ENCODE measurements at regions not wholly inside any gene's neighbourhood (a gene's known extent, or its start where the extent isn't known, plus 50 kb on each side); places are given as distances from the start of the nearest gene placed in this dataset.
"Not testable (repeated sequence)": the region's sequence is repeated elsewhere in the genome, so short reads cannot be mapped to it uniquely, and the experiment has no call there.

GRCh38 chr13:108102771-108103170 is 112.6 kb downstream of the LIG4 start:
- CTCF ChIA-PET, result no interaction called here
- no peaks in the 10 kb centered on the region for H3K4me1 Mint-ChIP-seq
- no peak for DNase-seq
- H3K27ac Mint-ChIP-seq, result no peak overlapping the region
- H3K9me3 Mint-ChIP-seq, result no peaks in the 10 kb centered on the region
- peaks cover 2% of the 10 kb centered on the region for H3K27me3 Mint-ChIP-seq
- H3K36me3 Mint-ChIP-seq, result no peaks in the 10 kb centered on the region
- no peak overlapping the region for H3K4me3 Mint-ChIP-seq

GRCh38 chr13:108096301-108096915 is 118.9 kb downstream of the LIG4 start:
- peaks cover 3% of the 10 kb centered on the region for H3K4me1 Mint-ChIP-seq
- H3K27ac Mint-ChIP-seq, result no peak overlapping the region
- H3K36me3 Mint-ChIP-seq, result no peaks in the 10 kb centered on the region
- no peak overlapping the region for H3K4me3 Mint-ChIP-seq
- DNase-seq, result no peak
- CTCF ChIA-PET, result no interaction called here
- peaks cover 3% of the 10 kb centered on the region for H3K27me3 Mint-ChIP-seq
- no peaks in the 10 kb centered on the region for H3K9me3 Mint-ChIP-seq

GRCh38 chr13:108095036-108095435 is 120.3 kb downstream of the LIG4 start:
- CTCF ChIA-PET, result no interaction called here
- Mint-ChIP-seq H3K4me1 (peaks cover 3% of the 10 kb centered on the region), H3K27ac (no peak overlapping the region), H3K9me3 (no peaks in the 10 kb centered on the region), H3K4me3 (no peak overlapping the region), H3K36me3 (no peaks in the 10 kb centered on the region), H3K27me3 (peaks cover 3% of the 10 kb centered on the region)
- no peak for DNase-seq

GRCh38 chr13:108093616-108094015 is 121.7 kb downstream of the LIG4 start:
- Mint-ChIP-seq H3K27ac (no peak overlapping the region), H3K27me3 (peaks cover 3% of the 10 kb centered on the region), H3K4me1 (peaks cover 3% of the 10 kb centered on the region), H3K36me3 (no peaks in the 10 kb centered on the region), H3K9me3 (no peaks in the 10 kb centered on the region), H3K4me3 (no peak overlapping the region)
- no peak for DNase-seq
- CTCF ChIA-PET, result no interaction called here

GRCh38 chr13:108087810-108088209 is 127.5 kb downstream of the LIG4 start:
- no peaks in the 10 kb centered on the region for H3K36me3 Mint-ChIP-seq
- H3K27me3 Mint-ChIP-seq, result no peaks in the 10 kb centered on the region
- no peak for DNase-seq
- no peak overlapping the region for H3K27ac Mint-ChIP-seq
- H3K4me1 Mint-ChIP-seq, result no peaks in the 10 kb centered on the region
- no peak overlapping the region for H3K4me3 Mint-ChIP-seq
- CTCF ChIA-PET, result no interaction called here
- no peaks in the 10 kb centered on the region for H3K9me3 Mint-ChIP-seq

- Mint-ChIP-seq H3K9me3 (no peaks in the 10 kb centered on the region), H3K27ac (no peak overlapping the region), H3K4me1 (no peaks in the 10 kb centered on the region), H3K27me3 (no peaks in the 10 kb centered on the region), H3K36me3 (no peaks in the 10 kb centered on the region), H3K4me3 (no peak overlapping the region)
- DNase-seq, result no peak
- CTCF ChIA-PET, result no interaction called here
Measured at GRCh38 chr13:108086678-108087077, 128.7 kb downstream of the LIG4 start.

- Mint-ChIP-seq H3K4me3 (no peak overlapping the region), H3K27ac (no peak overlapping the region), H3K27me3 (no peaks in the 10 kb centered on the region), H3K36me3 (no peaks in the 10 kb centered on the region), H3K4me1 (no peaks in the 10 kb centered on the region), H3K9me3 (no peaks in the 10 kb centered on the region)
- CTCF ChIA-PET, result no interaction called here
- no peak for DNase-seq
Measured at GRCh38 chr13:108084840-108085239, 130.5 kb downstream of the LIG4 start.

GRCh38 chr13:108083056-108083455 is 132.3 kb downstream of the LIG4 start:
- Mint-ChIP-seq H3K4me1 (no peaks in the 10 kb centered on the region), H3K27me3 (no peaks in the 10 kb centered on the region), H3K36me3 (no peaks in the 10 kb centered on the region), H3K4me3 (no peak overlapping the region), H3K27ac (no peak overlapping the region), H3K9me3 (peaks cover 4% of the 10 kb centered on the region)
- no peak for DNase-seq
- CTCF ChIA-PET, result no interaction called here

- no peak overlapping the region for H3K27ac Mint-ChIP-seq
- CTCF ChIA-PET, result no interaction called here
- H3K4me3 Mint-ChIP-seq, result no peak overlapping the region
- H3K9me3 Mint-ChIP-seq, result peaks cover 4% of the 10 kb centered on the region
- H3K27me3 Mint-ChIP-seq, result no peaks in the 10 kb centered on the region
- H3K36me3 Mint-ChIP-seq, result no peaks in the 10 kb centered on the region
- DNase-seq, result no peak
- no peaks in the 10 kb centered on the region for H3K4me1 Mint-ChIP-seq
Measured at GRCh38 chr13:108082481-108082880, 132.9 kb downstream of the LIG4 start.

GRCh38 chr13:108077284-108077683 is 138.1 kb downstream of the LIG4 start:
- CTCF ChIA-PET, result no interaction called here
- Mint-ChIP-seq H3K9me3 (peaks cover 11% of the 10 kb centered on the region), H3K4me3 (no peak overlapping the region)

GRCh38 chr13:108074429-108074828 is 140.9 kb downstream of the LIG4 start:
- peaks cover 11% of the 10 kb centered on the region for H3K9me3 Mint-ChIP-seq
- DNase-seq, H3K27ac Mint-ChIP-seq, H3K27me3 Mint-ChIP-seq, CTCF ChIA-PET, H3K4me3 Mint-ChIP-seq, H3K4me1 Mint-ChIP-seq, H3K36me3 Mint-ChIP-seq: not testable (repeated sequence)

More at GRCh38 chr13:108077284-108077683, 138.1 kb downstream of the LIG4 start:
- Mint-ChIP-seq H3K27me3 (no peaks in the 10 kb centered on the region), H3K36me3 (no peaks in the 10 kb centered on the region), H3K27ac (no peak overlapping the region), H3K4me1 (no peaks in the 10 kb centered on the region)
- DNase-seq, result no peak

- no peak for DNase-seq
- H3K27me3 Mint-ChIP-seq, result no peaks in the 10 kb centered on the region
- H3K9me3 Mint-ChIP-seq, result no peaks in the 10 kb centered on the region
- no peak overlapping the region for H3K27ac Mint-ChIP-seq
- no peaks in the 10 kb centered on the region for H3K4me1 Mint-ChIP-seq
- H3K36me3 Mint-ChIP-seq, result no peaks in the 10 kb centered on the region
- no peak overlapping the region for H3K4me3 Mint-ChIP-seq
- CTCF ChIA-PET, result no interaction called here
Measured at GRCh38 chr13:108070925-108071324, 144.4 kb downstream of the LIG4 start.

GRCh38 chr13:108070491-108070890 is 144.8 kb downstream of the LIG4 start:
- Mint-ChIP-seq H3K4me1 (no peaks in the 10 kb centered on the region), H3K36me3 (no peaks in the 10 kb centered on the region), H3K27me3 (no peaks in the 10 kb centered on the region), H3K9me3 (no peaks in the 10 kb centered on the region), H3K4me3 (no peak overlapping the region), H3K27ac (no peak overlapping the region)
- CTCF ChIA-PET, result no interaction called here
- no peak for DNase-seq

- DNase-seq, result no peak
- Mint-ChIP-seq H3K36me3 (no peaks in the 10 kb centered on the region), H3K27ac (no peak overlapping the region), H3K9me3 (no peaks in the 10 kb centered on the region), H3K4me1 (no peaks in the 10 kb centered on the region), H3K27me3 (no peaks in the 10 kb centered on the region), H3K4me3 (no peak overlapping the region)
- CTCF ChIA-PET, result no interaction called here
Measured at GRCh38 chr13:108069521-108070210, 145.7 kb downstream of the LIG4 start.

- H3K4me1 Mint-ChIP-seq, H3K36me3 Mint-ChIP-seq, H3K27me3 Mint-ChIP-seq, H3K27ac Mint-ChIP-seq, CTCF ChIA-PET, H3K9me3 Mint-ChIP-seq, DNase-seq, H3K4me3 Mint-ChIP-seq: not testable (repeated sequence)
Measured at GRCh38 chr13:108064372-108064771, 151.0 kb downstream of the LIG4 start.
